ENCODE measurements at regions not wholly inside any gene's neighbourhood (a gene's known extent, or its start where the extent isn't known, plus 50 kb on each side); places are given as distances from the start of the nearest gene placed in this dataset.

- peak; percentile 91 for ATAC-seq (ENCODE audit: low read depth)
- Mint-ChIP-seq H3K27me3 (no peaks in the 10 kb centered on the region), H3K4me3 (peak overlapping the region; percentile 35), H3K36me3 (ENCODE audit: low read depth) (no peaks in the 10 kb centered on the region), H3K27ac (peak overlapping the region; percentile 81), H3K9me3 (peaks cover 5% of the 10 kb centered on the region), H3K4me1 (peaks cover 47% of the 10 kb centered on the region)
- POLR2A ChIA-PET: no interaction called here
- peak; percentile 19 for DNase-seq
- intact Hi-C loops (cut with micrococcal nuclease): loop anchor here (1.0 kb wide), 3 partner anchors 17 to 810 kb away; no protein-coding TSS in a partner anchor
- TF ChIP-seq CTCF (IDR thresholded peaks at IDR 0.05): no peak
- CTCF ChIA-PET: no interaction called here
These were observed 292.8 kb upstream of the B3GALT2 start for GRCh38 chr1:193479187-193479586.

GRCh38 chr1:193476748-193477147, 290.3 kb upstream of the B3GALT2 start:
- H3K36me3 Mint-ChIP-seq (ENCODE audit: low read depth): no peaks in the 10 kb centered on the region
- H3K27me3 Mint-ChIP-seq: no peaks in the 10 kb centered on the region
- ATAC-seq (ENCODE audit: low read depth): peak; percentile 15
- CTCF ChIA-PET: no interaction called here
- intact Hi-C loops (cut with micrococcal nuclease): no loop called here
- peaks cover 47% of the 10 kb centered on the region for H3K4me1 Mint-ChIP-seq
- peak overlapping the region; percentile 46 for H3K27ac Mint-ChIP-seq
- H3K4me3 Mint-ChIP-seq: no peak overlapping the region
- POLR2A ChIA-PET: no interaction called here
- no peak for TF ChIP-seq CTCF (IDR thresholded peaks at IDR 0.05)
- DNase-seq: no peak
- peaks cover 5% of the 10 kb centered on the region for H3K9me3 Mint-ChIP-seq

GRCh38 chr1:193473932-193474331, 287.5 kb upstream of the B3GALT2 start:
- Mint-ChIP-seq H3K9me3 (peaks cover 3% of the 10 kb centered on the region), H3K4me3 (no peak overlapping the region), H3K27me3 (no peaks in the 10 kb centered on the region), H3K27ac (no peak overlapping the region), H3K36me3 (ENCODE audit: low read depth) (no peaks in the 10 kb centered on the region), H3K4me1 (peaks cover 31% of the 10 kb centered on the region)
- POLR2A ChIA-PET: no interaction called here
- DNase-seq (no peak), ATAC-seq (ENCODE audit: low read depth) (no peak)
- no peak for TF ChIP-seq CTCF (IDR thresholded peaks at IDR 0.05)
- intact Hi-C loops (cut with micrococcal nuclease): no loop called here
- CTCF ChIA-PET: no interaction called here

- intact Hi-C loops (cut with micrococcal nuclease): no loop called here
- no peak for ATAC-seq (ENCODE audit: low read depth)
- no peak for DNase-seq
- Mint-ChIP-seq H3K27ac (no peak overlapping the region), H3K36me3 (ENCODE audit: low read depth) (no peaks in the 10 kb centered on the region), H3K4me3 (no peak overlapping the region), H3K27me3 (no peaks in the 10 kb centered on the region), H3K4me1 (peaks cover 24% of the 10 kb centered on the region), H3K9me3 (peaks cover 3% of the 10 kb centered on the region)
- TF ChIP-seq CTCF (IDR thresholded peaks at IDR 0.05): no peak
- POLR2A ChIA-PET: no interaction called here
- CTCF ChIA-PET: no interaction called here
These were observed 286.5 kb upstream of the B3GALT2 start for GRCh38 chr1:193472838-193473398.

DNA sequence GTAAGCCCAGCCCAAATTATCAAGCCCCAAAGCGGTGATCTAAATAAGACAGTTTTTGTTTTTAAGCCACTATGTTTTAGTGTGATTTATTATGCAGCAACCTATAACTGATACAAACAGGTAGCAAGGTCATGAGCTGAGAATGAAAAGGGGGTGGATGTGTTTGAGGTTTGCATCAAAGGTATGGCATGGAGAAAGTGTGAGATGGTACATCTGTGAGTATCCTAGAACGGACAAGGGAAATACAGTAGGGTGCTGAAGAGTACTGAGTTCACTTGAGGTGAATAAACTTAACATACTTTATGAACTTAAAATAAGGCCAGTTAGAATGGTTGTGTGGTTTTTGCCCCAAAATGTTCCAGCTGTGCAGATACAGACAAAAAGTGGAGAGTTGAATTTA, 286.0 kb upstream of the B3GALT2 start:
- H3K9me3 Mint-ChIP-seq: no peaks in the 10 kb centered on the region
- H3K27me3 Mint-ChIP-seq: no peaks in the 10 kb centered on the region
- ATAC-seq (ENCODE audit: low read depth): no peak
- no peak for DNase-seq
- H3K4me1 Mint-ChIP-seq: peaks cover 19% of the 10 kb centered on the region
- no peak overlapping the region for H3K4me3 Mint-ChIP-seq
- POLR2A ChIA-PET: no interaction called here
- CTCF ChIA-PET: no interaction called here
- no peak overlapping the region for H3K27ac Mint-ChIP-seq
- H3K36me3 Mint-ChIP-seq (ENCODE audit: low read depth): no peaks in the 10 kb centered on the region
- no peak for TF ChIP-seq CTCF (IDR thresholded peaks at IDR 0.05)
- intact Hi-C loops (cut with micrococcal nuclease): no loop called here
